ENCODE measurements at regions not wholly inside any gene's neighbourhood (a gene's known extent, or its start where the extent isn't known, plus 50 kb on each side); places are given as distances from the start of the nearest gene placed in this dataset.

DNA sequence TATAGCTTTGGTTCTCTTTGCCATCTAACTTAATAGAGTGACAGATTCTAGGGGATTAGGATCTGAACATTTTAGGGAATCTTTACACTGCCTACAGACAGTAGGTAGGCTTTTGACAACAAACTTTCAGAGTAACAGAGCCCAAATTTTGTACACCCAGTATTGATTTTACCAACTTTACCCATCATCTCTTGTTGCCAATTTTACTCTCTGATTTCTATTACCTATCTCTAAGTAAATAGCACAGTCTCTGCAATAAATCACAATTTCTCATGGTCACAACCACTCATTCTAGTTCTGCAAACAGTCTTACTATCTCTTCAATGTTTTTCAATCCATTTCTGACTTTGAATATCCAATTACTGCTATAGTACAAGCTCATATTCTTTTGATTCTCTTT lies 1097.6 kb upstream of the PHF14 start:
- FAIRE-seq: no peak

GRCh38 chr7:9889554-9889953 lies 1084.1 kb upstream of the PHF14 start:
- FAIRE-seq: no peak

DNA sequence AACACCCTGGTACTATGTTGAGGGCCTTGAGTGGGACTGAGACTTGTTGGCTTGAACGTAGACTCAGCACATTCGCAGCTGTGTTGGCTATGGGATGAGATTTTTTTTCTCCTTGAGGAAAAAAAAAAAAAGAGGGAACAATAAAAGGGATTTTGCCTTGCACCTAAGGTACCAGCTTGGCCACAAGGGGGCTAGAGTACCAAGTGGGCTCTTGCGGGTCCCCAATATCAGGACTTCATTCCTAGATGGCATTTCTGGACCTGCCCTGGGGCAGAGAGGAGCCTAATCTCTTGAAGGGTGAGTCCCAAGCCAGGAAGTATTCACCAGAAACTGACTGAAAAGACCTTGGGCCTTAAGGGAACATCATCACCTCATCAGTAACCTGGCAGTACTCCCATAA lies 1083.6 kb upstream of the PHF14 start:
- no peak for FAIRE-seq

DNA sequence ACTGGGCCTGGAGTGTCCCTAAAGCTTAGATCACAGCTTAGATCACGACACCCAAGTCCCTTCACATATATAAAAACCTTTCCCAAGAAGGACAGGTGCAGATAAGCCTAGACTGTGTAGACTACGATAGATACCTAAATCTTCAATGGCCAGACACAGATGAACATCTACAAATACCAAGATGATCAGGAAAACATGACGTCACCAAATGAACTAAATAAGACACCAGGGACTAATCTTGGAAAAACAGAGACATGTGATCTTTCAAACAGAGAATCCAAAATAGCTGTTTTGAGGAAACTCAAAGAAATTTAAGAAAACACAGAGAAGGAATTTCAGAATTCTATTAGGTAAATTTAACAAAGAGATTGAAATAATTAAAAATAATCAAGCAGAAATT lies 1082.6 kb upstream of the PHF14 start:
- FAIRE-seq: no peak

GRCh38 chr7:9900339-9900738 lies 1073.3 kb upstream of the PHF14 start:
- no peak for FAIRE-seq

- FAIRE-seq: no peak
Observed at GRCh38 chr7:9921326-9921725, 1052.3 kb upstream of the PHF14 start.

GRCh38 chr7:9937944-9938631 lies 1035.6 kb upstream of the PHF14 start:
- no peak for FAIRE-seq

DNA sequence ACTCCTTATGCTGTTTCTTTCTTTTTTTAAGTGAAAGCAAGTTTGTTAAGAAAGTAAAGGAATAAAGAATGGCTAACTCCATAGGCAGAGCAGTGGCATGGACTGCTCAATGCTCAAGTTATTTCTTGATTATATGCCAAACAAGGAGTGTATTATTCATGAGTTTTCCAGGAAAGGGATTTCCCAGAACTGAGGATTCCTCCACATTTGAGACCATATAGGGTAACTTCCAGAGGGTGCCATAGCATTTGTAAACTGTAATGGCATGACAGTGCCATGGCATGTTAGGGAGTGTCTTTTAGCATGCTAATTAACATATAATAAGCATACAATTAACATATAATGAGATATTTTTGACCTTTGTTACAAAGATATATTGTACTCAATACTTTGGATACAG lies 1034.5 kb upstream of the PHF14 start:
- FAIRE-seq: no peak

GRCh38 chr7:9945131-9945530 lies 1028.5 kb upstream of the PHF14 start:
- FAIRE-seq: no peak

- no peak for FAIRE-seq
Observed at GRCh38 chr7:9945857-9946256, 1027.8 kb upstream of the PHF14 start.

DNA sequence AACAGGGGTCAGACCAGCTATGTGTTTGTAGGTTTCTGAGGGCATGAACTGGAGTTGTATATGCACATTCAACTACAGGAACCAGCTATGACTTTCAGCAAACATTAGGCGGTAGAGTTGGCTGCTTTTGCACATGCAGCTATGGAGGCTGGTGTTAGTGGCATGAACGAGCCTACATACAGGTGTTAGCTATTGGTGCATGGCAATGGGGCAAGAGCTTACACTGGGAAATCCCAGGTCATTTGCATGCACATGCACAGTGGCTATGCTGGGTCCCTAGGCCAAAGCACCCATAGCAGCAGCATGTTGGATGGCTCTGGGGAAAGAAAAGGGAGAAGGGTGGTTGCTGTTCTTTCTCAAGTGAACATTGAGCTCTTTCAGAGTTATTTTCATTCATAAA lies 1018.5 kb upstream of the PHF14 start:
- no peak for FAIRE-seq

- no peak for FAIRE-seq
Observed at GRCh38 chr7:9958486-9958885, 1015.2 kb upstream of the PHF14 start.

- no peak for FAIRE-seq
Observed at GRCh38 chr7:9960460-9960859, 1013.2 kb upstream of the PHF14 start.

DNA sequence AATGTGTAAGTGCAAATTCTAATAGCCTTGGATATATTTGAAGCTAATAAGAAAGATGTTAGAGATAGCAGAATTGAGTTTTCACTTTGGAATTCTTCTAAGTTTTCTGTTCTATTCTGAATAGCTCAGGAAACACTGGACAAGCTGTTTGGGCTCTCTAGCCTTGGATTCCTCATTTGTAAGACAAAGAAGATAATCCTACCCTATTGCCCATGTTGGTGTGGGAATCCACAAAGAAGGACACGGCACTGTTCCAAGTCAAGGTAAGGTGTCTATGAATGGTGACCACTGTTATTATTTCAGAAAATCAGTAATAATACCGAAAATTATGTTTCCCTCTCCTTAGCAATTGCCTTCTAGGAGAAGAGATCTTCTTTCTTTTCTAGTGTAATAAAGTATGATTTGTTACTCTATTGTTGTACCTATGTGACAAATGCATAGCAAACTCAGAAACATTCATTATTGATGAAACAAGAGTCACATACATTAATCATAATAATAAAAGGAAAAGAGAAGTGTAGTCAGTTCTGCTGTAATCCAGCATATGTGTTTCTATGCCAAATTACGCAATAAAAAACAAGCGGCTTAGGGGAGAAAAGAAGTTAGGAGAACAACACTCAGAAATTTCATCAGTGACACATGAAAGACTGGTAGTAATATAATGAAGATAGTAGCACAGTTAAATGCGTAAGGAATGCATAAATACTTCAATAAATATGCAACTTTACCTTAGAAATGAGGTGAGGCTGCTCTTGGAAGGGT lies 1012.3 kb upstream of the PHF14 start:
- FAIRE-seq: no peak

- FAIRE-seq: no peak
Observed at GRCh38 chr7:9962742-9963141, 1010.9 kb upstream of the PHF14 start.

- no peak for FAIRE-seq
Observed at GRCh38 chr7:9978106-9979064, 995.3 kb upstream of the PHF14 start.

DNA sequence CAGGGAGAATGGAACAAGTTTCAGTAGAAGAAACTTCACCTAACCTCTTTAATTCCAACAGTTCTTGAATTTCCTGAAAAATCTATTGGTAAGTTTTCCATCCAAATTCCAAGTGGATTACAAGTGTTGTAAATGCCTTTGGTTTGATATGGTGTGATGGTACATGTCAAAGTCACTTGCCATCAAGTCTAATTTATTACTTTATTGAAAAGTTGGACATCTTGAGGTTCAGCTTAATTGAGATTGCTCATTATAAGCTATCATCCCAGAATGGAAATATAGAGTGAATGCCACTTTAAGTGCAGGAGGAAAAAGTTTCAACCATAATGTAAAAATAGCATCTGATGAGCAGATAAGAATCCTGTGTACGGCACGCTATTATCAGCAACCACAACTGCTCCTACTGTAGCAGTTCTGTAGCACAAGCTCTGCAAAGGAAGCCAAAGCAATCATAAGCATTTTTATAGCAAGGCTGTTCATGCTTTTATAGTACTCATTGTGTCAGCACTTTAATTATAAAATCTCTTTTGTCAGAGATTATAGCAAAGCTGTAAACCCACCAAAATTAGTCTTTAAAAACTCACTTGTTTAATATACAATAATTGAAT lies 991.8 kb upstream of the PHF14 start:
- no peak for FAIRE-seq

GRCh38 chr7:9983048-9983447 lies 990.6 kb upstream of the PHF14 start:
- no peak for FAIRE-seq

DNA sequence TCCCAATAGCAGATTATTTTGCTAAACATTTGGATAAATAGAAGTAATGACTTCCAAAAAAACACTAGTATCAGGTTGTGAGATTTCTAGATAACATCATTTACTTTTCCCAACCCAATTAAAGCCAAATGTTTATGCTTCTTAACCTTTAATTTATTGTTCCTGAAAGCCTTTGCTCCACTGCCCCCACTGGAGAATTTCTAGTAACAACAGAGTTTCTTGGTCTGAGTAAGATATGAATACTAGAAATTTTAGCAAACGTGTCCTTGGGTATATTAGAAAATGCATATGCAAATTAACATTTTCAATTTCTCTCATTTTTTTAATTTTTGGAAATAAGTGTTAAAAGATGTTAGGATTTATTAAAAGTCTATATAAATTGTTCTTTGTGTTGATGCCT lies 958.0 kb upstream of the PHF14 start:
- no peak for FAIRE-seq

GRCh38 chr7:10022480-10022879 lies 951.2 kb upstream of the PHF14 start:
- no peak for FAIRE-seq

DNA sequence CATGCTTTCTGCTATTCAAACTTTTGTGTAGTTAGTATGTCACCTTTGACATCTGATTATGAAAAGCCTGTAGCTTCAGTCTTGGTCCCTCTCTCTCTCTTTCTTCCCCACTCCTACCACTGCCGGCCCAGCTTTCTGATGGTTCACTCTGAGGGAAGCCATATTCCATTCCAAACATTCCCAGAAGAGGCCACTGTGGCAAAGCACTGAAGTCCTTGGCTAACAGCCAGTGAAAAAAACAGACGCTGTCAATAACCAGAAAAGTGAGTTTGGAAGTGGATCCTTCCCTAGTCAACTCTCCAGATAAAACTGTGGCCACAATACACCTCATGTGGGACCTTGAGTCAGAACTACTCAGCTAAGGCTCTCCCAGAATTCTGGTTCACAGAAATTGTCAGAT lies 950.7 kb upstream of the PHF14 start:
- no peak for FAIRE-seq

- no peak for FAIRE-seq
Observed at GRCh38 chr7:10034843-10035556, 938.7 kb upstream of the PHF14 start.

Measured in G401.6 (cell line).